CD14-positive monocyte (primary cell): ENCODE measurements at regions not wholly inside any gene's neighbourhood (a gene's known extent, or its start where the extent isn't known, plus 50 kb on each side); places are given as distances from the start of the nearest gene placed in this dataset.

ENCODE experiments used
- DNase-seq, 3 donors: peaks; one replicate each; pipeline ENCODE4 v3.0.0-alpha.2; 2011 to 2022
- H2AFZ ChIP-seq: 2 replicates; pipeline ENCODE4 v1.6.0; 2012; ENCODE audit warnings: mild to moderate bottlenecking, low read depth, low read length, inconsistent platforms; ENCODE audit not compliant: insufficient read depth, poor library complexity, severe bottlenecking
- H3K27ac ChIP-seq, 2 donors: 1 replicate in 1 of 2; 2 replicates in 1 of 2; pipeline ENCODE4 v1.5.1; 2012 to 2013; ENCODE audit warnings: low read length in 2 of 2, control low read depth in 1 of 2, inconsistent platforms in 1 of 2, low read depth in 1 of 2, mild to moderate bottlenecking in 1 of 2
- H3K27me3 ChIP-seq, 2 donors: one replicate each; pipeline versions ENCODE4 v1.6.0 to v1.6.1; 2011 to 2013; ENCODE audit warnings: low read length in 2 of 2; ENCODE audit not compliant: control insufficient read depth in 2 of 2, insufficient read depth in 2 of 2
- H3K36me3 ChIP-seq, 2 donors: replicated peaks in 1 of 2; 1 replicate in 1 of 2; 2 replicates in 1 of 2; pipeline versions ENCODE4 v1.5.1 to v1.6.1; 2012 to 2013; ENCODE audit warnings: low read length in 2 of 2, control low read depth in 1 of 2, inconsistent platforms in 1 of 2, mild to moderate bottlenecking in 1 of 2; ENCODE audit not compliant: insufficient read depth in 2 of 2, control insufficient read depth in 1 of 2
- H3K4me1 ChIP-seq, 2 donors: 1 replicate in 1 of 2; 2 replicates in 1 of 2; pipeline versions ENCODE4 v1.5.1 to v1.6.1; 2012 to 2013; ENCODE audit warnings: low read length in 2 of 2, control low read depth in 1 of 2, inconsistent platforms in 1 of 2, mild to moderate bottlenecking in 1 of 2, moderate library complexity in 1 of 2; ENCODE audit not compliant: insufficient read depth in 2 of 2, control insufficient read depth in 1 of 2
- H3K4me2 ChIP-seq: replicated peaks from 2 replicates; pipeline ENCODE3; 2012; ENCODE audit warnings: low read length, moderate library complexity, mild to moderate bottlenecking; ENCODE audit not compliant: poor library complexity, severe bottlenecking; ENCODE audit errors: extremely low read depth
- H3K4me3 ChIP-seq, 3 experiments: fragments of 200-600 bp in 1 of 3; sonication (generic) in 1 of 3; replicated peaks in 1 of 3; 1 replicate in 2 of 3; 2 replicates in 1 of 3; pipeline ENCODE4 v1.5.1; 2011 to 2013; ENCODE audit warnings: low read length in 3 of 3, mild to moderate bottlenecking in 3 of 3, control low read depth in 2 of 3, low read depth in 2 of 3, inconsistent platforms in 1 of 3, moderate library complexity in 1 of 3
- H3K79me2 ChIP-seq: 2 replicates; pipeline ENCODE4 v1.6.0; 2012; ENCODE audit warnings: mild to moderate bottlenecking, control low read depth, inconsistent platforms, low read length, moderate library complexity; ENCODE audit not compliant: insufficient read depth
- H3K9ac ChIP-seq: 2 replicates; pipeline ENCODE4 v1.6.0; 2017; ENCODE audit warnings: low read length, mild to moderate bottlenecking; ENCODE audit not compliant: insufficient read depth, poor library complexity, severe bottlenecking
- H3K9me3 ChIP-seq, 2 donors: replicated peaks in 1 of 2; 1 replicate in 1 of 2; 2 replicates in 1 of 2; pipeline versions ENCODE4 v1.5.1 to v1.6.1; 2012 to 2013; ENCODE audit warnings: low read length in 2 of 2, control low read depth in 1 of 2; ENCODE audit not compliant: control insufficient read depth in 1 of 2, insufficient read depth in 1 of 2
- H4K20me1 ChIP-seq: 2 replicates; pipeline ENCODE4 v1.6.0; 2012; ENCODE audit warnings: mild to moderate bottlenecking, low read length, control low read depth, moderate library complexity; ENCODE audit not compliant: insufficient read depth
- H3K27ac Mint-ChIP-seq, 7 donors: one replicate each; pipeline ENCODE4 v1.8.0; 2020; ENCODE audit warnings: mild to moderate bottlenecking in 7 of 7, mixed read lengths in 7 of 7, moderate library complexity in 6 of 7, inconsistent platforms in 2 of 7
- H3K27me3 Mint-ChIP-seq, 3 donors: one replicate each; pipeline ENCODE4 v1.8.0; 2021 to 2022; ENCODE audit warnings: low read depth in 3 of 3, mild to moderate bottlenecking in 3 of 3, mixed read lengths in 3 of 3, moderate library complexity in 3 of 3, inconsistent platforms in 1 of 3
- H3K36me3 Mint-ChIP-seq, 2 donors: one replicate each; pipeline ENCODE4 v1.8.0; 2020; ENCODE audit warnings: mixed read lengths in 2 of 2, inconsistent platforms in 1 of 2, mild to moderate bottlenecking in 1 of 2
- H3K4me1 Mint-ChIP-seq: one replicate; pipeline ENCODE4 v1.8.0; 2020; ENCODE audit warnings: mild to moderate bottlenecking, mixed read lengths
- H3K4me3 Mint-ChIP-seq, 2 donors: one replicate each; pipeline ENCODE4 v1.8.0; 2020; ENCODE audit warnings: mild to moderate bottlenecking in 2 of 2, mixed read lengths in 2 of 2, moderate library complexity in 1 of 2
- H3K9me3 Mint-ChIP-seq, 7 donors: one replicate each; pipeline ENCODE4 v1.8.0; 2020 to 2022; ENCODE audit warnings: mixed read lengths in 7 of 7, mild to moderate bottlenecking in 6 of 7, moderate library complexity in 6 of 7, inconsistent platforms in 2 of 7
- WGBS: methylation state at CpG from one replicate; pipeline ENCODE4 v1.1.5; 2013; ENCODE audit warnings: missing lambda C conversion rate; ENCODE audit not compliant: insufficient coverage; 5-methylcytosine and 5-hydroxymethylcytosine counted together
- intact Hi-C, 2 donors: fragments of 100-400 bp; cut with micrococcal nuclease; formaldehyde crosslinking; loops; one replicate each; pipeline versions ENCODE4 v1.15.0 to v1.15.1; 2023
- TF ChIP-seq, protein P1 (sequence below): fragments of 200-600 bp; IDR thresholded peaks from one replicate; pipeline ENCODE4 v1.8.0; 2022; ENCODE audit warnings: antibody characterized with exemption, mild to moderate bottlenecking

DNA sequence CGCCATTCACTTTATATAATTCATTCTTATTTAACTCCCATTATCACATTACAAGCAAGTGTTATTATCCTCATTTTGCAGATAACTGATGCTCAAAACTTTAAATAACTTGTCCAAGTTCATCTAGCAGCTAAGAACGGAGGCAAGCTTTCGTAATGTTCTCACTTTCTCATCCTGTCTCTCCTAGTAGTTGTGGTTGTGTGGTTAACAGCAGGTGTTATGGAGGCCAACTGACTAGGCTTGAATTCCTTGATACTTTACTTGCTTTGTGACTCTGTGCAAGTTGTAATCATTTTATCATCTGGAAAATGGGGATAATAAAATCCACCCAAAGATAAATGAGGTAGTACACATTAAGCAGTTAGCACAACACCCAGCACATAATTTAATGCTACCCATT is 109.9 kb upstream of the PTPN13 start:
- TF ChIP-seq, protein P1, sequence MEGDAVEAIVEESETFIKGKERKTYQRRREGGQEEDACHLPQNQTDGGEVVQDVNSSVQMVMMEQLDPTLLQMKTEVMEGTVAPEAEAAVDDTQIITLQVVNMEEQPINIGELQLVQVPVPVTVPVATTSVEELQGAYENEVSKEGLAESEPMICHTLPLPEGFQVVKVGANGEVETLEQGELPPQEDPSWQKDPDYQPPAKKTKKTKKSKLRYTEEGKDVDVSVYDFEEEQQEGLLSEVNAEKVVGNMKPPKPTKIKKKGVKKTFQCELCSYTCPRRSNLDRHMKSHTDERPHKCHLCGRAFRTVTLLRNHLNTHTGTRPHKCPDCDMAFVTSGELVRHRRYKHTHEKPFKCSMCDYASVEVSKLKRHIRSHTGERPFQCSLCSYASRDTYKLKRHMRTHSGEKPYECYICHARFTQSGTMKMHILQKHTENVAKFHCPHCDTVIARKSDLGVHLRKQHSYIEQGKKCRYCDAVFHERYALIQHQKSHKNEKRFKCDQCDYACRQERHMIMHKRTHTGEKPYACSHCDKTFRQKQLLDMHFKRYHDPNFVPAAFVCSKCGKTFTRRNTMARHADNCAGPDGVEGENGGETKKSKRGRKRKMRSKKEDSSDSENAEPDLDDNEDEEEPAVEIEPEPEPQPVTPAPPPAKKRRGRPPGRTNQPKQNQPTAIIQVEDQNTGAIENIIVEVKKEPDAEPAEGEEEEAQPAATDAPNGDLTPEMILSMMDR, result no peak
- no peak overlapping the region for H3K27ac ChIP-seq
- no peak overlapping the region for H2AFZ ChIP-seq
- H3K4me2 ChIP-seq, result no peak overlapping the region
- Mint-ChIP-seq H3K27ac (no peak overlapping the region), H3K4me1 (peaks cover 9% of the 10 kb centered on the region), H3K36me3 (no peaks in the 10 kb centered on the region), H3K9me3 (no peaks in the 10 kb centered on the region), H3K4me3 (no peak overlapping the region), H3K27me3 (no peaks in the 10 kb centered on the region)
- no CpG with 5 or more reads among the region's 3 CpGs for whole genome bisulfite sequencing
- no peak for DNase-seq
- no peak overlapping the region for H3K4me3 ChIP-seq
- H4K20me1 ChIP-seq, result no peaks in the 10 kb centered on the region
- H3K79me2 ChIP-seq, result no peaks in the 10 kb centered on the region
- no peaks in the 10 kb centered on the region for H3K4me1 ChIP-seq
- no peaks in the 10 kb centered on the region for H3K9me3 ChIP-seq
- no peaks in the 10 kb centered on the region for H3K36me3 ChIP-seq
- no peaks in the 10 kb centered on the region for H3K27me3 ChIP-seq
- no peak overlapping the region for H3K9ac ChIP-seq
- intact Hi-C loops, result no loop called here

DNA sequence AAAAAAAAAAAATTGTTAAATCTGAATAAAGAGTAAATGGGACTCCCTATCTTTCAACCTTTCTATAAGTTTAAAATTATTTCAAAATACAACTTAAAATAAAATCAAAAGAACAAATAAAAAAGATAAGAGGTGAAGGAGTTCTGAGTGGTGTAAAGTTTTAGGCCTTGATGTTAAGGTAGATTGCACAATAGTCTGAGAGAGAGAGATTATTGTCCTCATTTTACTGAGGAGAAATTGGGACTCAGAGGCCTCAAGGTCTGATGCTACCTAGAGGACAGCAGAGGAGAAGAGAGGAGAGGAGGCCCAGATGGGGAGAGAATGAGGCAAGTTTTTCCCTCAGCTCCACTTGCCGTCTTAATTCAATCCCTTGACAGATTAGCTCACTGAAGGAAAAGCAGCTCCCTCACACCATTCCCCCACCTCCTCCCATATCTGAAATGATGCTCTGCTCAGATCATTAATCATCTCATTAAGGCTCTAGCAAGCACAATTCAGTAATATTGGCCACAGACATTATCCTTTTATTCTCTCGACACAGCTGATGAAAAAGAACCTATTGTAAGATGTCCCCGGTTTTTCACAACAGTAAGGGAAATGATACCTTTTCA is 106.3 kb upstream of the PTPN13 start:
- no peak overlapping the region for H3K27ac ChIP-seq
- no peaks in the 10 kb centered on the region for H3K27me3 ChIP-seq
- no peaks in the 10 kb centered on the region for H4K20me1 ChIP-seq
- H3K36me3 ChIP-seq, result no peaks in the 10 kb centered on the region
- WGBS, result 100% methylated on average over 1 of the region's 3 CpGs
- Mint-ChIP-seq H3K36me3 (no peaks in the 10 kb centered on the region), H3K4me3 (no peak overlapping the region), H3K4me1 (peaks cover 6% of the 10 kb centered on the region), H3K27me3 (no peaks in the 10 kb centered on the region), H3K27ac (no peak overlapping the region), H3K9me3 (no peaks in the 10 kb centered on the region)
- H3K79me2 ChIP-seq, result no peaks in the 10 kb centered on the region
- no peak overlapping the region for H2AFZ ChIP-seq
- no peaks in the 10 kb centered on the region for H3K4me1 ChIP-seq
- no peak overlapping the region for H3K9ac ChIP-seq
- TF ChIP-seq, protein P1, result no peak
- no peaks in the 10 kb centered on the region for H3K9me3 ChIP-seq
- DNase-seq, result no peak
- H3K4me3 ChIP-seq, result no peak overlapping the region
- no peak overlapping the region for H3K4me2 ChIP-seq
- intact Hi-C loops, result no loop called here
